Astrocyte (in vitro differentiated cells and primary cell): ENCODE measurements at regions not wholly inside any gene's neighbourhood (a gene's known extent, or its start where the extent isn't known, plus 50 kb on each side); places are given as distances from the start of the nearest gene placed in this dataset.

ENCODE experiments used
- EZH2 ChIP-seq: IDR thresholded peaks from 2 replicates; pipeline ENCODE4 v1.6.1; 2012; ENCODE audit warnings: mild to moderate bottlenecking, low read length, inconsistent platforms; ENCODE audit not compliant: insufficient read depth
- TF ChIP-seq, protein P1 (sequence below): IDR thresholded peaks from 2 replicates; pipeline ENCODE4 v1.5.1; 2011; ENCODE audit warnings: low read depth, mild to moderate bottlenecking, inconsistent platforms, low read length, moderate library complexity; ENCODE audit not compliant: insufficient read depth

- TF ChIP-seq, protein P1, sequence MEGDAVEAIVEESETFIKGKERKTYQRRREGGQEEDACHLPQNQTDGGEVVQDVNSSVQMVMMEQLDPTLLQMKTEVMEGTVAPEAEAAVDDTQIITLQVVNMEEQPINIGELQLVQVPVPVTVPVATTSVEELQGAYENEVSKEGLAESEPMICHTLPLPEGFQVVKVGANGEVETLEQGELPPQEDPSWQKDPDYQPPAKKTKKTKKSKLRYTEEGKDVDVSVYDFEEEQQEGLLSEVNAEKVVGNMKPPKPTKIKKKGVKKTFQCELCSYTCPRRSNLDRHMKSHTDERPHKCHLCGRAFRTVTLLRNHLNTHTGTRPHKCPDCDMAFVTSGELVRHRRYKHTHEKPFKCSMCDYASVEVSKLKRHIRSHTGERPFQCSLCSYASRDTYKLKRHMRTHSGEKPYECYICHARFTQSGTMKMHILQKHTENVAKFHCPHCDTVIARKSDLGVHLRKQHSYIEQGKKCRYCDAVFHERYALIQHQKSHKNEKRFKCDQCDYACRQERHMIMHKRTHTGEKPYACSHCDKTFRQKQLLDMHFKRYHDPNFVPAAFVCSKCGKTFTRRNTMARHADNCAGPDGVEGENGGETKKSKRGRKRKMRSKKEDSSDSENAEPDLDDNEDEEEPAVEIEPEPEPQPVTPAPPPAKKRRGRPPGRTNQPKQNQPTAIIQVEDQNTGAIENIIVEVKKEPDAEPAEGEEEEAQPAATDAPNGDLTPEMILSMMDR, result no peak
- no peak for TF ChIP-seq EZH2
These were observed 325.8 kb upstream of the CDH6 start for GRCh38 chr5:30867711-30868110.
